Cardiac muscle cell (in vitro differentiated cells and primary cell): ENCODE measurements at regions not wholly inside any gene's neighbourhood (a gene's known extent, or its start where the extent isn't known, plus 50 kb on each side); places are given as distances from the start of the nearest gene placed in this dataset.
"Not testable (repeated sequence)": the region's sequence is repeated elsewhere in the genome, so short reads cannot be mapped to it uniquely, and the experiment has no call there.

Experiments
- DNase-seq, 2 donors: peaks; one replicate each; pipeline versions ENCODE4 v3.0.0 to v3.0.0-alpha.2; 2010 to 2017; ENCODE audit warnings: low read depth in 1 of 2, low spot score in 1 of 2
- H3K27ac ChIP-seq: fragments of 200-600 bp; sonication (generic); 2 replicates; pipeline ENCODE4 v1.5.1; 2016
- H3K27me3 ChIP-seq: fragments of 200-600 bp; sonication (generic); 2 replicates; pipeline ENCODE4 v1.6.0; 2016; ENCODE audit warnings: control low read depth
- H3K36me3 ChIP-seq: fragments of 200-600 bp; sonication (generic); 2 replicates; pipeline ENCODE4 v1.5.1; 2016; ENCODE audit warnings: control low read depth
- H3K4me1 ChIP-seq: fragments of 200-600 bp; sonication (generic); 2 replicates; pipeline ENCODE4 v1.8.1; 2017; ENCODE audit warnings: low read depth, mild to moderate bottlenecking, mixed run types
- H3K4me3 ChIP-seq: fragments of 200-600 bp; sonication (generic); 2 replicates; pipeline ENCODE4 v1.5.1; 2016; ENCODE audit warnings: mild to moderate bottlenecking
- H3K9me3 ChIP-seq: fragments of 200-600 bp; sonication (generic); 2 replicates; pipeline ENCODE4 v1.5.1; 2017; ENCODE audit warnings: low read depth, mild to moderate bottlenecking, control low read depth
- TF ChIP-seq, protein P1 (sequence below): IDR thresholded peaks from 2 replicates; pipeline ENCODE4 v1.5.1; 2012; ENCODE audit warnings: low read depth, mild to moderate bottlenecking, low read length

DNA sequence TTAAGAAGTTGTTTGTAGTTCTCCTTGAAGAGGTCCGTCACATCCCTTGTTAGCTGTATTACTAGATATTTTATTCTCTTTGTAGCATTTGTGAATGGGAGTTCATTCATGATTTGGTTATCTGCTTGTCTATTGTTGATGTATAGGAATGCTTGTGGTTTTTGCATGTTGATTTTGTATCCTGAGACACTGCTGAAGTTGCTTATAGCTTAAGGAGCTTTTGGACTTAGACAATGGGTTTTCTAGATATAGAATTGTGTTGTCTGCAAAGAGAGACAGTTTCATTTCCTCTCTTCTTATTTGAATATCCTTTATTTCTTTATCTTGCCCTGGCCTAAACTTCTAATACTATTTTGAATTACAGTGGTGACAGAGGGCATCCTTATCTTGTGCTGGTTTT, 52.1 kb upstream of the GRID2 start:
- no peaks in the 10 kb centered on the region for H3K9me3 ChIP-seq
- no peak overlapping the region for H3K4me3 ChIP-seq
- TF ChIP-seq, protein P1, sequence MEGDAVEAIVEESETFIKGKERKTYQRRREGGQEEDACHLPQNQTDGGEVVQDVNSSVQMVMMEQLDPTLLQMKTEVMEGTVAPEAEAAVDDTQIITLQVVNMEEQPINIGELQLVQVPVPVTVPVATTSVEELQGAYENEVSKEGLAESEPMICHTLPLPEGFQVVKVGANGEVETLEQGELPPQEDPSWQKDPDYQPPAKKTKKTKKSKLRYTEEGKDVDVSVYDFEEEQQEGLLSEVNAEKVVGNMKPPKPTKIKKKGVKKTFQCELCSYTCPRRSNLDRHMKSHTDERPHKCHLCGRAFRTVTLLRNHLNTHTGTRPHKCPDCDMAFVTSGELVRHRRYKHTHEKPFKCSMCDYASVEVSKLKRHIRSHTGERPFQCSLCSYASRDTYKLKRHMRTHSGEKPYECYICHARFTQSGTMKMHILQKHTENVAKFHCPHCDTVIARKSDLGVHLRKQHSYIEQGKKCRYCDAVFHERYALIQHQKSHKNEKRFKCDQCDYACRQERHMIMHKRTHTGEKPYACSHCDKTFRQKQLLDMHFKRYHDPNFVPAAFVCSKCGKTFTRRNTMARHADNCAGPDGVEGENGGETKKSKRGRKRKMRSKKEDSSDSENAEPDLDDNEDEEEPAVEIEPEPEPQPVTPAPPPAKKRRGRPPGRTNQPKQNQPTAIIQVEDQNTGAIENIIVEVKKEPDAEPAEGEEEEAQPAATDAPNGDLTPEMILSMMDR = no peak
- no peak overlapping the region for H3K27ac ChIP-seq
- peak in 1 of 2 donors; percentile 52 for DNase-seq
- H3K4me1 ChIP-seq = no peaks in the 10 kb centered on the region
- H3K36me3 ChIP-seq = no peaks in the 10 kb centered on the region
- no peaks in the 10 kb centered on the region for H3K27me3 ChIP-seq

DNA sequence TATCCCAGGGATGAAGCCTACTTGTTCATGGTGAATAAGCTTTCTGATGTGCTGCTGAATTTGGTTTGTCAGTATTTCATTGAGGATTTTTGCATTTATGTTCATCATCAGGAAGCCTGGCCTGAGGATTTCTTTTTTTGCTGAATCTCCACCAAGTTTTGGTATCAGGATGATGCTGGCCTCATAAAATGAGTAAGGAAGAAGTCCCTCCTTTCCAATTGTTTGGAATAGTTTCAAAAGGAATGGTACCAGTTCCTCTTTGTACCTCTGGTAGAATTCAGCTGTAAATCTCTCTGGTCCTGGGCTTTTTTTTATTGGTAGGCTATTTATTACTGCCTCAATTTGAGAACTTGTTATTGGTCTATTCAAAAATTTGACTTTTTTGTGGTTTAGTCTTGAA, 51.4 kb upstream of the GRID2 start:
- not testable (repeated sequence) for H3K4me3 ChIP-seq, H3K27me3 ChIP-seq, H3K27ac ChIP-seq, H3K36me3 ChIP-seq, DNase-seq, H3K9me3 ChIP-seq, H3K4me1 ChIP-seq

DNA sequence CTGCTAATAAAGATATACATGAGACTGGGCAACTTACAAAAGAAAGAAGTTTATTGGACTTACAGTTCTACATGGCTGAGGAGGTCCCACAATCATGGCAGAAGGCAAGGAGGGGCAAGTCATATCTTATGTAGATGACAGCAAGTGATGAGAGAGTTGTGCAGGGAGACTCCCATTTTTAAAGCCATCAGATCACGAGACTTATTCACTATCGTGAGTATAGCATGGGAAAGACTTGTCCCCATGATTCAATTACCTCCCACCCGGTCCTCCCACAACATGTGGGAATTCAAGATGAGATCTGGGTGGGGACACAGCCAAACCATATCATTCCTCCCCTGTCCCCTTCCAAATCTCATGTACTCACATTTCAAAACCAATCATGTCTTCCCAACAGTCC, 50.9 kb upstream of the GRID2 start:
- H3K4me1 ChIP-seq = no peaks in the 10 kb centered on the region
- H3K27ac ChIP-seq = no peak overlapping the region
- TF ChIP-seq, protein P1 = no peak
- no peak overlapping the region for H3K4me3 ChIP-seq
- no peaks in the 10 kb centered on the region for H3K27me3 ChIP-seq
- H3K36me3 ChIP-seq = no peaks in the 10 kb centered on the region
- H3K9me3 ChIP-seq = no peaks in the 10 kb centered on the region
- no peak for DNase-seq

DNA sequence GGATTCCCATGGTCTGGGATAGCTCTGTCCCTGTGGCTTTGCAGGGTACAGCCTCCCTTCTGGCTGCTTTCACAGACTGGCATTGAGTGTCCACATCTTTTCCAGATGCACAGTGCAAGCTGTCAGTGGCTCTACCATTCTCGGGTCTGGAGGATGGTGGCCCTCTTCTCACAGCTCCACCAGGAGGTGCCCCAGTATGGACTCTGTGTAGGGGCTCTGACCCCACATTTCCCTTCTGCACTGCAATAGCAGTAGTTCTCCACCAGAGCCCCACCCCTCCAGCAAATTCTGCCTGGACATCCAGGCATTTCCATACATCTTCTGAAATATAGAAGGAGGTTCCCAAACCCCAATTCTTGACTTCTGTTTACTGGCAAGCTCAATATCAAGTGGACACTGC, 50.2 kb upstream of the GRID2 start:
- H3K4me1 ChIP-seq = no peaks in the 10 kb centered on the region
- TF ChIP-seq, protein P1 = no peak
- no peaks in the 10 kb centered on the region for H3K27me3 ChIP-seq
- no peak overlapping the region for H3K4me3 ChIP-seq
- H3K9me3 ChIP-seq = no peaks in the 10 kb centered on the region
- no peak for DNase-seq
- no peak overlapping the region for H3K27ac ChIP-seq
- no peaks in the 10 kb centered on the region for H3K36me3 ChIP-seq
